ENCODE measurements at regions not wholly inside any gene's neighbourhood (a gene's known extent, or its start where the extent isn't known, plus 50 kb on each side); places are given as distances from the start of the nearest gene placed in this dataset.

- in situ Hi-C loops (cut with MboI) = no loop called here
- Histone ChIP-seq H4K20me1 (ENCODE audit: insufficient read depth) (no peaks in the 10 kb centered on the region), H3K27ac (no peak overlapping the region), H3K4me3 (no peak overlapping the region), H3K4me1 (ENCODE audit: insufficient read depth) (peaks cover 17% of the 10 kb centered on the region), H3F3A (ENCODE audit: insufficient read depth) (peaks cover 24% of the 10 kb centered on the region; the same call in 1 of the 2 replicates), H3K9me3 (ENCODE audit: low read depth) (no peaks in the 10 kb centered on the region), H3K9ac (no peak overlapping the region), H3K4me2 (ENCODE audit: unreplicated experiment) (no peak overlapping the region), H3K79me2 (ENCODE audit: insufficient read depth) (no peaks in the 10 kb centered on the region), H3K9me2 (ENCODE audit: insufficient read depth) (no peaks in the 10 kb centered on the region), H2AFZ (peak overlapping the region; percentile 56), H3K36me3 (ENCODE audit: low read depth) (no peaks in the 10 kb centered on the region), H3K27me3 (replicated peaks; ENCODE audit: insufficient read depth) (no peaks in the 10 kb centered on the region)
- DNase-seq = no peak
- TF ChIP-seq EZH2 (IDR thresholded peaks at IDR 0.05; ENCODE audit: insufficient read depth, poor library complexity, severe bottlenecking) (no peak), EZH2phosphoT487 (IDR thresholded peaks at IDR 0.05; ENCODE audit: insufficient read depth, low read depth) (no peak)
- WGBS, 2 experiments (ENCODE audit: low coverage in 1 of 2, low lambda C conversion rate in 2 of 2, missing lambda C conversion rate in 2 of 2) = 90 to 93% methylated on average over 6 of the region's 6 CpGs
Observed at GRCh38 chr10:88062385-88062784, 199.0 kb downstream of the PTEN start.

- peak; percentile 42 for DNase-seq
- H3K27me3 ChIP-seq (replicated peaks; ENCODE audit: insufficient read depth) = no peaks in the 10 kb centered on the region
- H3K9me2 ChIP-seq (ENCODE audit: insufficient read depth) = no peaks in the 10 kb centered on the region
- no peak overlapping the region for H3K4me3 ChIP-seq
- H3K79me2 ChIP-seq (ENCODE audit: insufficient read depth) = no peaks in the 10 kb centered on the region
- 76 to 77% methylated on average over 4 of the region's 4 CpGs for WGBS, 2 experiments (ENCODE audit: low coverage in 1 of 2, low lambda C conversion rate in 2 of 2, missing lambda C conversion rate in 2 of 2)
- in situ Hi-C loops (cut with MboI) = no loop called here
- H3K27ac ChIP-seq = 0 out of 2 replicates have a peak overlapping the region, but pooled peaks have one; percentile 5
- H3K4me2 ChIP-seq (ENCODE audit: unreplicated experiment) = peak overlapping the region; percentile 16
- peaks cover 24% of the 10 kb centered on the region; the same call in 1 of the 2 replicates for H3F3A ChIP-seq (ENCODE audit: insufficient read depth)
- no peaks in the 10 kb centered on the region for H4K20me1 ChIP-seq (ENCODE audit: insufficient read depth)
- no peak overlapping the region for H3K9ac ChIP-seq
- no peaks in the 10 kb centered on the region for H3K9me3 ChIP-seq (ENCODE audit: low read depth)
- H2AFZ ChIP-seq = peak overlapping the region; percentile 56
- H3K36me3 ChIP-seq (ENCODE audit: low read depth) = no peaks in the 10 kb centered on the region
- TF ChIP-seq EZH2phosphoT487 (IDR thresholded peaks at IDR 0.05; ENCODE audit: insufficient read depth, low read depth) (no peak), EZH2 (IDR thresholded peaks at IDR 0.05; ENCODE audit: insufficient read depth, poor library complexity, severe bottlenecking) (no peak)
- H3K4me1 ChIP-seq (ENCODE audit: insufficient read depth) = peaks cover 17% of the 10 kb centered on the region
Observed at GRCh38 chr10:88062798-88063472, 199.5 kb downstream of the PTEN start.

DNA sequence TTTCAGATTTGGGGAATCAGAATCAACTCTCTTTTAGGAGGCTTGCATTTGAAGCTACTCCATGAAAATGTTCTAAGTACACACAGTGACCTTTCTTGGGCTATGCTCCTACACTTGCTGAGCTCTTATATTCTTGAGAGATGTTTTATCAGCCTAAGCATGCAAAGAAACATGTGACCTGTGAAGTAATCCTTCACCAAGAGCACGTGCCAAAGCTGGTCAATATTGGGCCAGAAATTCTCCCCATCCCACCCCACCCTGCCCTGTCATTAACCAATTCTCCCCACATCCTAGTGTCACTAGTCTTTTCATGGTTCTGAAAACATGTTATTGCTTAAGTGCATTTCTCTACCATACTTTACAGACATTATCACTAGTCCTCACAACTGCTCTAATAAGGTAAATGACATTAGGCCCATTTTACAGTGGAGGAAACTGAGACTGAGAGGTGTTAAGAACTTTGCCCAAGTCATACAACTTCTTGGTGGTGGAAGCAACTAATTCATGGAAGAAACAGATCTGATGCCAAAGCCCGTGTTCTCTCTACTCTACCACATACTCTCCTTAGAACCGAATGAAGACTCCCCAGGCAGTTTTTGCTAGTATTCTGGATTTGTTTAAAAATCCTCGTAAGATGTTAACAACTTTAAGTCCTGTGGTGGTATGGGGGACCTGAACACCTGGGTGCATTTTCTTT is 200.6 kb downstream of the PTEN start:
- no peak overlapping the region for H2AFZ ChIP-seq
- H3K27me3 ChIP-seq (replicated peaks; ENCODE audit: insufficient read depth) = no peaks in the 10 kb centered on the region
- no peak overlapping the region for H3K4me2 ChIP-seq (ENCODE audit: unreplicated experiment)
- 10 to 15% methylated on average over 4 of the region's 4 CpGs for WGBS, 2 experiments (ENCODE audit: low coverage in 1 of 2, low lambda C conversion rate in 2 of 2, missing lambda C conversion rate in 2 of 2)
- H3K4me1 ChIP-seq (ENCODE audit: insufficient read depth) = peaks cover 17% of the 10 kb centered on the region
- no peak overlapping the region for H3K9ac ChIP-seq
- no peaks in the 10 kb centered on the region for H4K20me1 ChIP-seq (ENCODE audit: insufficient read depth)
- in situ Hi-C loops (cut with MboI) = no loop called here
- TF ChIP-seq EZH2 (IDR thresholded peaks at IDR 0.05; ENCODE audit: insufficient read depth, poor library complexity, severe bottlenecking) = no peak
- TF ChIP-seq EZH2phosphoT487 (IDR thresholded peaks at IDR 0.05; ENCODE audit: insufficient read depth, low read depth) = no peak
- H3K79me2 ChIP-seq (ENCODE audit: insufficient read depth) = no peaks in the 10 kb centered on the region
- no peak overlapping the region for H3K27ac ChIP-seq
- no peaks in the 10 kb centered on the region for H3K9me3 ChIP-seq (ENCODE audit: low read depth)
- DNase-seq = no peak
- no peaks in the 10 kb centered on the region for H3K36me3 ChIP-seq (ENCODE audit: low read depth)
- peaks cover 24% of the 10 kb centered on the region; the same call in 1 of the 2 replicates for H3F3A ChIP-seq (ENCODE audit: insufficient read depth)
- no peaks in the 10 kb centered on the region for H3K9me2 ChIP-seq (ENCODE audit: insufficient read depth)
- H3K4me3 ChIP-seq = no peak overlapping the region

DNA sequence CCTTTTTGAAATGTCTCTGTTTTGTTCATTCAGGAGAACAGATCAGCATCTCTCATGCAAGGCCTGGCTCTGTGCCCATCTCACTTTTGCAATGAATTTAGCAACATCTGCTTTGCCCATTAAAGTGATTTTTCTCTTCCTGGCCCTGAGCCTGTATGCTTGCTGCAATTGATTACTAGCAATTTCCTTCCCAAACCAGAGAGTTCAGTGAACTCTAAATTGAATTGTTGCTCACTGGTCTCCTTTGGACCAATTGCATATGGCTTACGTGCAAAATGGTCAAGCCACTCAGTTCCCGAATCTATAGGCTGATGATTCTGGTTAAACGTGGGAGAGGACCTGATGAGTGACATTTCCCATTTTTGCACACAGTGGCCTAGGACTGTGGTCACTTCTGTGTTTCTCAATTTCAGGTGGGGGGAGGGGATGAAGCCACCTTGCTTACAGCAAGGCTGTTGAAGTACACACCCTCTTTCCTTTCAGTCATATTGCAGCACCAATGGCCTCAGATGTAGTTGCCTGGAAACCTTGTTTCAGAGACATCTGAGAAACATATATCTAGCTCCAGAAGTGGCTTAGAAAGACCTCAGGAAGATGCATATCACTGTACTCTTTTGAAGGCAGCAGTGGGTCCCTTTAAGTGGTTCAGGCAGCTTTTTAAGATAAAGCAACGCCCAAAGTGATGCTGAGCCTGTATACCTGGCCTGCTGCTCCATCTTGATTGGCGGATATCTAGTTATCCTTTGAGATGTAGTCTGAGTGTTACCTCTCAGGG is 201.4 kb downstream of the PTEN start:
- Histone ChIP-seq H3K9ac (no peak overlapping the region), H3K9me3 (ENCODE audit: low read depth) (no peaks in the 10 kb centered on the region), H3K79me2 (ENCODE audit: insufficient read depth) (no peaks in the 10 kb centered on the region), H2AFZ (no peak overlapping the region), H3K36me3 (ENCODE audit: low read depth) (no peaks in the 10 kb centered on the region), H3K9me2 (ENCODE audit: insufficient read depth) (no peaks in the 10 kb centered on the region), H3K27ac (no peak overlapping the region), H3K4me2 (ENCODE audit: unreplicated experiment) (no peak overlapping the region), H3F3A (ENCODE audit: insufficient read depth) (peaks cover 24% of the 10 kb centered on the region; the same call in 1 of the 2 replicates), H3K4me3 (no peak overlapping the region), H3K27me3 (replicated peaks; ENCODE audit: insufficient read depth) (no peaks in the 10 kb centered on the region), H4K20me1 (ENCODE audit: insufficient read depth) (no peaks in the 10 kb centered on the region), H3K4me1 (ENCODE audit: insufficient read depth) (peaks cover 17% of the 10 kb centered on the region)
- 46 to 50% methylated on average over 5 of the region's 5 CpGs for WGBS, 2 experiments (ENCODE audit: low coverage in 1 of 2, low lambda C conversion rate in 2 of 2, missing lambda C conversion rate in 2 of 2)
- no peak for TF ChIP-seq EZH2 (IDR thresholded peaks at IDR 0.05; ENCODE audit: insufficient read depth, poor library complexity, severe bottlenecking)
- TF ChIP-seq EZH2phosphoT487 (IDR thresholded peaks at IDR 0.05; ENCODE audit: insufficient read depth, low read depth) = no peak
- in situ Hi-C loops (cut with MboI) = no loop called here
- peak; percentile 67 for DNase-seq
